GM12878 (cell line): ENCODE measurements at regions not wholly inside any gene's neighbourhood (a gene's known extent, or its start where the extent isn't known, plus 50 kb on each side); places are given as distances from the start of the nearest gene placed in this dataset.

Experiments used
- ATAC-seq: fragments of 200-7000 bp; cut with Tn5 transposase; 3 replicates; pipeline ENCODE4 v1.9.1; 2020; ENCODE audit warnings: mild to moderate bottlenecking, moderate library complexity
- BruUV-seq: library from RNA; stranded (reverse); fragments of 400-500 nt; replicated peaks from 2 replicates; lab custom pipeline; 2021; lab: Mats Ljungman, UMichigan
- CTCF ChIA-PET: fragments of 300-600 bp; sonication (Branson Sonifier 250); formaldehyde crosslinking; extraction: SDS; loops from one replicate; lab custom pipeline; 2021; ENCODE audit warnings: inconsistent platforms; lab: Yijun Ruan, JAX
- POLR2A ChIA-PET: fragments of 350-600 bp; formaldehyde crosslinking; extraction: SDS; loops from one replicate; lab custom pipeline; 2021; ENCODE audit warnings: inconsistent platforms; lab: Charles Lee
- RAD21 ChIA-PET: fragments of 300-600 bp; sonication (Branson Sonifier 250); formaldehyde crosslinking; loops from one replicate; lab custom pipeline; 2023; ENCODE audit warnings: antibody characterized with exemption; ENCODE audit not compliant: unreplicated experiment; lab: Charles Lee
- SMC1A ChIA-PET: fragments of 300-600 bp; sonication (Branson Sonifier 250); formaldehyde crosslinking; loops from one replicate; lab custom pipeline; 2023; ENCODE audit not compliant: unreplicated experiment, uncharacterized antibody; lab: Charles Lee
- DNase-seq: peaks from one replicate; pipeline ENCODE4 v3.0.0-alpha.2; 2011; ENCODE audit warnings: low read depth, low spot score
- FAIRE-seq: peaks from 3 replicates; lab custom pipeline; 2011; peaks lifted over from hg19 to GRCh38; lab: Jason Lieb, UNC
- H2AFZ ChIP-seq: 2 replicates; pipeline ENCODE4 v1.6.0; 2011; ENCODE audit warnings: low read depth, low read length, control low read depth; ENCODE audit not compliant: control insufficient read depth
- H3K27ac ChIP-seq: 2 replicates; pipeline ENCODE4 v1.5.1; 2011; ENCODE audit warnings: control low read depth; ENCODE audit not compliant: control insufficient read depth, insufficient read depth
- H3K27me3 ChIP-seq, 2 experiments: replicated peaks in 1 of 2; 2 replicates each; pipeline versions ENCODE4 v1.6.0 to v1.6.1; 2011; ENCODE audit warnings: low read length in 1 of 2; ENCODE audit not compliant: control insufficient read depth in 2 of 2, insufficient read depth in 2 of 2
- H3K36me3 ChIP-seq, 2 experiments: 2 replicates each; pipeline ENCODE4 v1.5.1; 2011; ENCODE audit warnings: low read length in 1 of 2; ENCODE audit not compliant: control insufficient read depth in 2 of 2, insufficient read depth in 2 of 2
- H3K4me1 ChIP-seq: 2 replicates; pipeline ENCODE4 v1.6.1; 2011; ENCODE audit warnings: mild to moderate bottlenecking, low read length, moderate library complexity, mixed read lengths; ENCODE audit not compliant: control insufficient read depth, insufficient read depth
- H3K4me2 ChIP-seq: 2 replicates; pipeline ENCODE4 v1.6.0; 2011; ENCODE audit warnings: control low read depth; ENCODE audit not compliant: control insufficient read depth, insufficient read depth
- H3K4me3 ChIP-seq: fragments of 200-600 bp; sonication (generic); 2 replicates; pipeline ENCODE4 v1.5.1; 2016
- H3K79me2 ChIP-seq: 2 replicates; pipeline ENCODE4 v1.6.0; 2011; ENCODE audit warnings: low read length; ENCODE audit not compliant: control insufficient read depth, insufficient read depth
- H3K9ac ChIP-seq: 2 replicates; pipeline ENCODE4 v1.8.0; 2011; ENCODE audit warnings: low read length, control low read depth, mixed read lengths; ENCODE audit not compliant: control insufficient read depth, insufficient read depth
- H3K9me3 ChIP-seq: replicated peaks from 3 replicates; pipeline ENCODE4 v1.5.1; 2011; ENCODE audit warnings: mild to moderate bottlenecking, low read length; ENCODE audit not compliant: control insufficient read depth, insufficient read depth
- H4K20me1 ChIP-seq: 2 replicates; pipeline ENCODE4 v1.6.0; 2011; ENCODE audit not compliant: control insufficient read depth, insufficient read depth
- BHLHE40 ChIP-seq, 2 experiments: fragments of 450-650 bp in 1 of 2; IDR thresholded peaks; 2 replicates each; pipeline ENCODE4 v1.6.1; 2011 to 2017; ENCODE audit warnings: low read depth in 2 of 2, borderline replicate concordance in 1 of 2, improper control_type of control experiment in 1 of 2, low read length in 1 of 2, mild to moderate bottlenecking in 1 of 2
- FOXK2 ChIP-seq: fragments of 450-650 bp; IDR thresholded peaks from 2 replicates; pipeline ENCODE4 v1.6.1; 2017; ENCODE audit warnings: mild to moderate bottlenecking, moderate library complexity
- NBN ChIP-seq: fragments of 450-650 bp; IDR thresholded peaks from 2 replicates; pipeline ENCODE4 v1.6.1; 2016
- POLR2AphosphoS2 ChIP-seq: IDR thresholded peaks from 2 replicates; pipeline ENCODE4 v1.6.1; 2011; ENCODE audit warnings: low read depth, mild to moderate bottlenecking, low read length, improper control_type of control experiment, moderate library complexity
- RELA ChIP-seq: fragments of 450-650 bp; IDR thresholded peaks from 2 replicates; pipeline ENCODE4 v1.8.0; 2014; ENCODE audit warnings: borderline replicate concordance; ENCODE audit not compliant: partially characterized antibody
- RUNX3 ChIP-seq: IDR thresholded peaks from 2 replicates; pipeline ENCODE4 v1.6.1; 2012; ENCODE audit warnings: low read length, inconsistent platforms
- ZBED1 ChIP-seq: IDR thresholded peaks from 2 replicates; pipeline ENCODE4 v1.6.1; 2016; ENCODE audit warnings: borderline replicate concordance
- ZBTB4 ChIP-seq: fragments of 450-650 bp; formaldehyde crosslinking; IDR thresholded peaks from 2 replicates; pipeline ENCODE4 v1.4.0; 2022; ENCODE audit warnings: mild to moderate bottlenecking, moderate library complexity
- WGBS: methylation state at CpG from one replicate; pipeline ENCODE4 v1.1.6; 2016; ENCODE audit warnings: low lambda C conversion rate; ENCODE audit not compliant: insufficient replicate concordance, insufficient coverage; ENCODE audit errors: missing lambda C conversion rate; 5-methylcytosine and 5-hydroxymethylcytosine counted together
- in situ Hi-C: fragments of 300-500 bp; cut with MboI; formaldehyde crosslinking; loops from 9 replicates; pipeline ENCODE4 v1.14.3; 2018; ENCODE audit warnings: mixed read lengths
- intact Hi-C: fragments of 100-400 bp; cut with micrococcal nuclease; formaldehyde crosslinking; loops from one replicate; pipeline ENCODE4 v1.14.2; 2022; ENCODE audit not compliant: unreplicated experiment
- TF ChIP-seq, protein P1 (sequence below): fragments of 450-650 bp; IDR thresholded peaks from 2 replicates; pipeline ENCODE4 v1.6.1; 2018; ENCODE audit warnings: borderline replicate concordance, mild to moderate bottlenecking; ENCODE audit not compliant: partially characterized antibody

- 41% methylated on average over 4 of the region's 4 CpGs for WGBS
- in situ Hi-C loops: no loop called here
- no peak for ATAC-seq
- no peaks in the 10 kb centered on the region for H3K79me2 ChIP-seq
- H3K36me3 ChIP-seq: no peaks in the 10 kb centered on the region
- H3K4me2 ChIP-seq: no peak overlapping the region
- no peak for FAIRE-seq
- H3K4me3 ChIP-seq: no peak overlapping the region
- BruUV-seq: no TSS peak
- ChIA-PET SMC1A (interaction anchor here (0.7 to 3.8 kb wide), 24 partner anchors 11 to 429 kb away, joined by 3 to 13 read pairs (median 4); no protein-coding TSS in a partner anchor), POLR2A (no interaction called here), RAD21 (interaction anchor here (0.7 to 2.4 kb wide), 12 partner anchors 10 to 426 kb away, joined by 3 to 8 read pairs (median 4); no protein-coding TSS in a partner anchor), CTCF (interaction anchor here (1.3 to 1.7 kb wide), 3 partner anchors 10 to 324 kb away, joined by 4 to 5 read pairs (median 4); no protein-coding TSS in a partner anchor)
- DNase-seq: no peak
- H3K4me1 ChIP-seq: peaks cover 21% of the 10 kb centered on the region
- H2AFZ ChIP-seq: no peak overlapping the region
- no peaks in the 10 kb centered on the region for H4K20me1 ChIP-seq
- no peaks in the 10 kb centered on the region for H3K27me3 ChIP-seq
- TF ChIP-seq POLR2AphosphoS2: no peak
- no peak overlapping the region for H3K9ac ChIP-seq
- H3K27ac ChIP-seq: no peak overlapping the region; the same call in 1 of the 2 replicates
- peaks cover 5% of the 10 kb centered on the region; the same call in 2 of the 3 replicates for H3K9me3 ChIP-seq
- intact Hi-C loops: no loop called here
These were observed 632.7 kb upstream of the ID2 start for GRCh38 chr2:8049176-8049575.

DNA sequence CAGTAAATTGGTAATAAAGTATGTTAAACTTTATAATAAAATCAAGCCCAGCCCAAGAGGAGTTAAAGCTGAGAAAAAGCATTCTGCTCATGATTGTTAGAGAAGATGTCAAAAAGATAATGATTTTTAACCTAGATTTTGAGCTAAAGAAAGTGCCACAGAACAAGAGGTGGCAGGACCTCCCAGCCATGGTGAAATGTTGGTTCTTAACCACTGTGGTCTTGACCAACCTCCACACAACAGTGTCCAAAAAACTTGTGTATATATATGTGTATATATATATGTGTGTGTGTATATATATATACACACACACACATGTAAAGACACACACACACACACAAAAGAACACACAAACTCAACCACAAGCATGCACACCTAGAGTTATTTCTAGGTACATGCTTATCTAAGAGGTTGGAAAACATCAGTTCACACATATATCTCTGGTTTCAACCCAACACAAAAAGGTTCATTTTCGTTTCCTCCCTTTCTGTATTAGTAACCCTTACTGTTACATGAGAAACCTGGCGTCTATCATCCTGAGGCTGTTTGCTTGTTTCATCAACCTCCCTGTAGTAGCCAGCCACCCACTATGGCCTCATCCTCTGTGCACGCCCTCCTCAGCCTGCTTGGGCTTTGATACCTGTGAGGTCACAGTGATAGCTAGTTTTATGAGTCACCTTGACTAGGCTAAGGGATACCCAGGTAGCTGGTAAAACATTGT, 631.8 kb upstream of the ID2 start:
- intact Hi-C loops (loop anchor here (1.0 to 5.0 kb wide), 3 partner anchors 48 to 253 kb away; no protein-coding TSS in a partner anchor), in situ Hi-C loops (no loop called here)
- Histone ChIP-seq H3K9me3 (peaks cover 5% of the 10 kb centered on the region; the same call in 2 of the 3 replicates), H3K9ac (no peak overlapping the region), H4K20me1 (no peaks in the 10 kb centered on the region), H3K4me3 (no peak overlapping the region), H3K36me3 (no peaks in the 10 kb centered on the region), H3K27ac (peak overlapping the region; percentile 59), H3K79me2 (no peaks in the 10 kb centered on the region), H3K4me2 (peak overlapping the region; percentile 67), H3K27me3 (no peaks in the 10 kb centered on the region), H3K4me1 (peaks cover 21% of the 10 kb centered on the region), H2AFZ (peak overlapping the region; percentile 13)
- FAIRE-seq (peak; percentile 87), DNase-seq (peak; percentile 79), ATAC-seq (peak; percentile 98)
- WGBS: 24% methylated on average over 3 of the region's 3 CpGs
- POLR2A ChIA-PET: no interaction called here
- no TSS peak for BruUV-seq
- RAD21 ChIA-PET: interaction anchor here (0.8 to 2.4 kb wide), 14 partner anchors 11 to 632 kb away, joined by 3 to 8 read pairs (median 3); partner anchors contain the start of gene ID2
- SMC1A ChIA-PET: interaction anchor here (0.7 to 3.8 kb wide), 25 partner anchors 9 to 935 kb away, joined by 3 to 13 read pairs (median 4); no protein-coding TSS in a partner anchor
- CTCF ChIA-PET: interaction anchor here (0.6 to 1.7 kb wide), 4 partner anchors 50 to 622 kb away, joined by 3 to 5 read pairs (median 4); no protein-coding TSS in a partner anchor
- TF ChIP-seq ZBTB4 (CRISPR knock-in tag) (no peak), ZBED1 (0 out of 2 replicates have a peak, but pooled peaks have one; percentile 37), RELA (no peak), BHLHE40 (IDR thresholded peaks at IDR 0.05; ENCODE audit: borderline replicate concordance in 1 of 2, low read depth in 2 of 2, low read length in 1 of 2) (peak in 1 of 2 experiments; percentile 50; a peak in 2 of 4 replicates), FOXK2 (peak; percentile 34), RUNX3 (peak; percentile 84), NBN (0 out of 2 replicates have a peak, but pooled peaks have one; percentile 65)
- TF ChIP-seq, protein P1, sequence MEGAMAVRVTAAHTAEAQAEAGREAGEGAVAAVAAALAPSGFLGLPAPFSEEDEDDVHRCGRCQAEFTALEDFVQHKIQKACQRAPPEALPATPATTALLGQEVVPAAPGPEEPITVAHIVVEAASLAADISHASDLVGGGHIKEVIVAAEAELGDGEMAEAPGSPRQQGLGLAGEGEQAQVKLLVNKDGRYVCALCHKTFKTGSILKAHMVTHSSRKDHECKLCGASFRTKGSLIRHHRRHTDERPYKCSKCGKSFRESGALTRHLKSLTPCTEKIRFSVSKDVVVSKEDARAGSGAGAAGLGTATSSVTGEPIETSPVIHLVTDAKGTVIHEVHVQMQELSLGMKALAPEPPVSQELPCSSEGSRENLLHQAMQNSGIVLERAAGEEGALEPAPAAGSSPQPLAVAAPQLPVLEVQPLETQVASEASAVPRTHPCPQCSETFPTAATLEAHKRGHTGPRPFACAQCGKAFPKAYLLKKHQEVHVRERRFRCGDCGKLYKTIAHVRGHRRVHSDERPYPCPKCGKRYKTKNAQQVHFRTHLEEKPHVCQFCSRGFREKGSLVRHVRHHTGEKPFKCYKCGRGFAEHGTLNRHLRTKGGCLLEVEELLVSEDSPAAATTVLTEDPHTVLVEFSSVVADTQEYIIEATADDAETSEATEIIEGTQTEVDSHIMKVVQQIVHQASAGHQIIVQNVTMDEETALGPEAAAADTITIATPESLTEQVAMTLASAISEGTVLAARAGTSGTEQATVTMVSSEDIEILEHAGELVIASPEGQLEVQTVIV: no peak
